ENCODE measurements at regions not wholly inside any gene's neighbourhood (a gene's known extent, or its start where the extent isn't known, plus 50 kb on each side); places are given as distances from the start of the nearest gene placed in this dataset.

- no peak for TF ChIP-seq CTCF (IDR thresholded peaks at IDR 0.05)
- no peak for TF ChIP-seq POLR2A (IDR thresholded peaks at IDR 0.05; ENCODE audit: low read depth)
These were observed 247.0 kb downstream of the ERMARD start for GRCh38 chr6:169998457-169998856.

Measured in esophagus muscularis mucosa (tissue), 3 donors.